ENCODE measurements at regions not wholly inside any gene's neighbourhood (a gene's known extent, or its start where the extent isn't known, plus 50 kb on each side); places are given as distances from the start of the nearest gene placed in this dataset.

DNA sequence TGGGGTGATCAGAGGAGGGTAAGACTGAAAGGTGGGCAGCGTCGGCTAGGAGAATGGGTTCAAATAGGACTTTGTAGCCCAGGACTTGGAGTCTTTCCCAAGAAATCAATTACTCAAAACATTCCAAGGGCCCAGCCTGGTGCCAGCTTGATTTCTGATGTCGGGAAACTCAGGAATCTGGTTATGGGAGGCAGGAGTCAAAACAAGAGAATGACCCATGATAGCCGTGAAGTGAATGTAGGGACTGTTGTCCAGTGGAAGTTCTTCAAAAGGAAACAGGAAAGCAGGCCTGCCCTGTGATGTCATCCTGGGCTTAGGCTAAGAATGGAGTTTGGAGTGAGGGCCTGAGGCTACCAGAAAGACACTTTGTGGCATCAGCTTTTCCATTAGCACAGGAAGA is 67.4 kb upstream of the SLC14A2 start:
- Histone ChIP-seq H4K20me1 (ENCODE audit: insufficient read depth) (no peaks in the 10 kb centered on the region), H3K36me3 (ENCODE audit: control insufficient read depth in 1 of 2, insufficient read depth in 2 of 2, low read length in 2 of 2) (no peaks in the 10 kb centered on the region), H3K27me3 (ENCODE audit: insufficient read depth, low read length) (peaks cover 36% of the 10 kb centered on the region), H3K9me3 (ENCODE audit: control insufficient read depth in 1 of 2, insufficient read depth in 1 of 2, low read depth in 1 of 2, low read length in 2 of 2) (no peaks in the 10 kb centered on the region), H3K4me2 (ENCODE audit: low read length) (no peak overlapping the region), H2AFZ (ENCODE audit: low read depth, low read length, poor library complexity, severe bottlenecking) (no peak overlapping the region), H3K79me2 (ENCODE audit: insufficient read depth, low read length) (no peaks in the 10 kb centered on the region), H3K4me1 (ENCODE audit: control insufficient read depth in 1 of 2, insufficient read depth in 2 of 2, low read length in 2 of 2) (no peaks in the 10 kb centered on the region), H3K9me2 (ENCODE audit: insufficient read depth) (no peaks in the 10 kb centered on the region), H3K27ac (ENCODE audit: low read depth, low read length) (no peak overlapping the region), H3K9ac (ENCODE audit: low read length) (no peak overlapping the region), H3K4me3 (replicated peaks in 1 of 2; ENCODE audit: low read depth in 1 of 2, low read length in 2 of 2) (no peak overlapping the region)
- RAD21 ChIA-PET (ENCODE audit: low non-redundant PET in 1 of 2, low total read pairs in 2 of 2, uncharacterized antibody in 2 of 2, unreplicated experiment in 2 of 2), result no interaction called here
- BruUV-seq (replicated peaks), result no TSS peak
- no peak for DNase-seq (ENCODE audit: low read depth, low spot score)
- no peak for TF ChIP-seq CEBPB (IDR thresholded peaks at IDR 0.05; ENCODE audit: low read depth)
- TF ChIP-seq POLR2A (IDR thresholded peaks at IDR 0.05; ENCODE audit: borderline replicate concordance, extremely low read depth, insufficient read depth, insufficient read length), result no peak
- no peak for TF ChIP-seq ELF1 (IDR thresholded peaks at IDR 0.05; ENCODE audit: borderline replicate concordance, low read depth)
- TF ChIP-seq SP1 (IDR thresholded peaks at IDR 0.05; ENCODE audit: low read depth), result no peak
- TF ChIP-seq FOSL1 (IDR thresholded peaks at IDR 0.05; ENCODE audit: low read depth), result no peak
- TF ChIP-seq YY1 (IDR thresholded peaks at IDR 0.05; ENCODE audit: extremely low read depth, insufficient replicate concordance, low read depth, low read length), result no peak
- TF ChIP-seq TCF7L2 (IDR thresholded peaks at IDR 0.05; ENCODE audit: borderline replicate concordance, extremely low read depth, insufficient read depth, insufficient read length), result no peak
- TF ChIP-seq, protein P1, sequence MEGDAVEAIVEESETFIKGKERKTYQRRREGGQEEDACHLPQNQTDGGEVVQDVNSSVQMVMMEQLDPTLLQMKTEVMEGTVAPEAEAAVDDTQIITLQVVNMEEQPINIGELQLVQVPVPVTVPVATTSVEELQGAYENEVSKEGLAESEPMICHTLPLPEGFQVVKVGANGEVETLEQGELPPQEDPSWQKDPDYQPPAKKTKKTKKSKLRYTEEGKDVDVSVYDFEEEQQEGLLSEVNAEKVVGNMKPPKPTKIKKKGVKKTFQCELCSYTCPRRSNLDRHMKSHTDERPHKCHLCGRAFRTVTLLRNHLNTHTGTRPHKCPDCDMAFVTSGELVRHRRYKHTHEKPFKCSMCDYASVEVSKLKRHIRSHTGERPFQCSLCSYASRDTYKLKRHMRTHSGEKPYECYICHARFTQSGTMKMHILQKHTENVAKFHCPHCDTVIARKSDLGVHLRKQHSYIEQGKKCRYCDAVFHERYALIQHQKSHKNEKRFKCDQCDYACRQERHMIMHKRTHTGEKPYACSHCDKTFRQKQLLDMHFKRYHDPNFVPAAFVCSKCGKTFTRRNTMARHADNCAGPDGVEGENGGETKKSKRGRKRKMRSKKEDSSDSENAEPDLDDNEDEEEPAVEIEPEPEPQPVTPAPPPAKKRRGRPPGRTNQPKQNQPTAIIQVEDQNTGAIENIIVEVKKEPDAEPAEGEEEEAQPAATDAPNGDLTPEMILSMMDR (IDR thresholded peaks at IDR 0.05 in 2 of 3, conservative IDR thresholded peaks at IDR 0.05 in 1 of 3; ENCODE audit: borderline replicate concordance in 1 of 3, insufficient read depth in 1 of 3, low read depth in 2 of 3, low read length in 2 of 3), result no peak
- TF ChIP-seq EZH2phosphoT487 (IDR thresholded peaks at IDR 0.05; ENCODE audit: borderline replicate concordance), result no peak
- TF ChIP-seq, protein P2, sequence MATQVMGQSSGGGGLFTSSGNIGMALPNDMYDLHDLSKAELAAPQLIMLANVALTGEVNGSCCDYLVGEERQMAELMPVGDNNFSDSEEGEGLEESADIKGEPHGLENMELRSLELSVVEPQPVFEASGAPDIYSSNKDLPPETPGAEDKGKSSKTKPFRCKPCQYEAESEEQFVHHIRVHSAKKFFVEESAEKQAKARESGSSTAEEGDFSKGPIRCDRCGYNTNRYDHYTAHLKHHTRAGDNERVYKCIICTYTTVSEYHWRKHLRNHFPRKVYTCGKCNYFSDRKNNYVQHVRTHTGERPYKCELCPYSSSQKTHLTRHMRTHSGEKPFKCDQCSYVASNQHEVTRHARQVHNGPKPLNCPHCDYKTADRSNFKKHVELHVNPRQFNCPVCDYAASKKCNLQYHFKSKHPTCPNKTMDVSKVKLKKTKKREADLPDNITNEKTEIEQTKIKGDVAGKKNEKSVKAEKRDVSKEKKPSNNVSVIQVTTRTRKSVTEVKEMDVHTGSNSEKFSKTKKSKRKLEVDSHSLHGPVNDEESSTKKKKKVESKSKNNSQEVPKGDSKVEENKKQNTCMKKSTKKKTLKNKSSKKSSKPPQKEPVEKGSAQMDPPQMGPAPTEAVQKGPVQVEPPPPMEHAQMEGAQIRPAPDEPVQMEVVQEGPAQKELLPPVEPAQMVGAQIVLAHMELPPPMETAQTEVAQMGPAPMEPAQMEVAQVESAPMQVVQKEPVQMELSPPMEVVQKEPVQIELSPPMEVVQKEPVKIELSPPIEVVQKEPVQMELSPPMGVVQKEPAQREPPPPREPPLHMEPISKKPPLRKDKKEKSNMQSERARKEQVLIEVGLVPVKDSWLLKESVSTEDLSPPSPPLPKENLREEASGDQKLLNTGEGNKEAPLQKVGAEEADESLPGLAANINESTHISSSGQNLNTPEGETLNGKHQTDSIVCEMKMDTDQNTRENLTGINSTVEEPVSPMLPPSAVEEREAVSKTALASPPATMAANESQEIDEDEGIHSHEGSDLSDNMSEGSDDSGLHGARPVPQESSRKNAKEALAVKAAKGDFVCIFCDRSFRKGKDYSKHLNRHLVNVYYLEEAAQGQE (IDR thresholded peaks at IDR 0.05; ENCODE audit: low read depth), result no peak
- ATAC-seq, result no peak
- POLR2A ChIA-PET, result no interaction called here
- CTCF ChIA-PET, result no interaction called here
- intact Hi-C loops (cut with micrococcal nuclease), result no loop called here
